Esophagus squamous epithelium (tissue), 4 donors: ENCODE measurements at regions not wholly inside any gene's neighbourhood (a gene's known extent, or its start where the extent isn't known, plus 50 kb on each side); places are given as distances from the start of the nearest gene placed in this dataset.

Experiments
- POLR2A ChIP-seq, 4 donors: fragments of 450-650 bp; IDR thresholded peaks; one replicate each; pipeline ENCODE4 v1.6.1; 2017; ENCODE audit warnings: antibody characterized with exemption in 4 of 4, mild to moderate bottlenecking in 4 of 4, moderate library complexity in 3 of 4
- TF ChIP-seq, protein P1 (sequence below), 6 experiments: fragments of 450-650 bp in 4 of 6; fragments of 200-600 bp in 2 of 6; sonication (generic) in 2 of 6; IDR thresholded peaks; one replicate each; pipeline ENCODE4 v1.5.1; 2016 to 2019; ENCODE audit warnings: antibody characterized with exemption in 6 of 6, mild to moderate bottlenecking in 4 of 6, moderate library complexity in 4 of 6

DNA sequence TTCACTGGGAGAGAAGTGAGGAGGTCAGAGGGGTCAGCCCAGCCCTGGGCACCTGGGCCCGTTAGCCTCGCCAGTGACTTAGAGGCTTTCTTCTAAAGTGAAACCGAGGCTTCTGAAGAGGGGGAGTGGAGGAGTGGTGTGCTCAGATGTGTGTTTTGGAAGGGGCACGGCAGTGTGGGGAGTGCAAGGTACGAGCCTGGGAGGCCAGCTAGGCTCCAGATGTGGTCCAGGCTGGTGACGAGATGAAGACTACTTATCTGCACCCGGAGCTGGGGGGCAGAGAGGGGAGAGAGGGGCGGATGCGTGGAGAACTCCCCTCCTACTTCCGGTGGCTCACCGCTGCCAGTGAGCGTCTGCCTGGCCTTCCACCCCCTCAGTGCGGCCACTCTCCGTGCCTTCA lies 371.3 kb upstream of the HS6ST1 start:
- TF ChIP-seq, protein P1, sequence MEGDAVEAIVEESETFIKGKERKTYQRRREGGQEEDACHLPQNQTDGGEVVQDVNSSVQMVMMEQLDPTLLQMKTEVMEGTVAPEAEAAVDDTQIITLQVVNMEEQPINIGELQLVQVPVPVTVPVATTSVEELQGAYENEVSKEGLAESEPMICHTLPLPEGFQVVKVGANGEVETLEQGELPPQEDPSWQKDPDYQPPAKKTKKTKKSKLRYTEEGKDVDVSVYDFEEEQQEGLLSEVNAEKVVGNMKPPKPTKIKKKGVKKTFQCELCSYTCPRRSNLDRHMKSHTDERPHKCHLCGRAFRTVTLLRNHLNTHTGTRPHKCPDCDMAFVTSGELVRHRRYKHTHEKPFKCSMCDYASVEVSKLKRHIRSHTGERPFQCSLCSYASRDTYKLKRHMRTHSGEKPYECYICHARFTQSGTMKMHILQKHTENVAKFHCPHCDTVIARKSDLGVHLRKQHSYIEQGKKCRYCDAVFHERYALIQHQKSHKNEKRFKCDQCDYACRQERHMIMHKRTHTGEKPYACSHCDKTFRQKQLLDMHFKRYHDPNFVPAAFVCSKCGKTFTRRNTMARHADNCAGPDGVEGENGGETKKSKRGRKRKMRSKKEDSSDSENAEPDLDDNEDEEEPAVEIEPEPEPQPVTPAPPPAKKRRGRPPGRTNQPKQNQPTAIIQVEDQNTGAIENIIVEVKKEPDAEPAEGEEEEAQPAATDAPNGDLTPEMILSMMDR (IDR thresholded peaks at IDR 0.05): no peak
- no peak for TF ChIP-seq POLR2A (IDR thresholded peaks at IDR 0.05)
